ENCODE measurements at regions not wholly inside any gene's neighbourhood (a gene's known extent, or its start where the extent isn't known, plus 50 kb on each side); places are given as distances from the start of the nearest gene placed in this dataset.

DNA sequence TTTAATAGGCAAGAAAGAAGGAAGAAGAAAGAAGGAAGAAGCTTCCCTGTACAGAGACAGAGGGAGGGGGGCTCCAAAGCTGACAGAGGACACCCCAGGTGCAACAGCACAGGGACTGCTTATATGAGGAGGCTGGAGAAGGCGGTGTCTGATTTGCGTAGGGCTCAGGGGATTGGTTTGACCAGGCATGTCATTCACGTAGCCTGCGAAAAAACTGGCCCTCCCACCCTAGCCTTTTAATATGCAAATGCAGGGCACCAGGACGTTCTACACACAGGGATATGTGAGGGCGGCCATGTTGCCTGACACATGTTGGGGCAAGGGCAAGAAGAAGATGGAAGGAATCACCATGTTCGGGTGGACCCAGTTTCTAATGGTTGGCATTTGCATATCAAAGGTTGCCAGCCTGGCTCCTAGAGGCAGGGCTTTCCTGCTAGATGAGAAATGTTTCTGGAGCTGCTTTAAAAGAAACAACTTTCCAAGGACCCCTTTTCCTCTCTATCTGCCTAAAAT lies 305.4 kb upstream of the CDYL start:
- intact Hi-C loops (cut with DNase I) = no loop called here
- Histone ChIP-seq H3K36me3 (no peaks in the 10 kb centered on the region), H3K9me3 (peaks cover 0 to 9% (median 4%) of the 10 kb centered on the region in 4 donors), H3K27me3 (no peaks in the 10 kb centered on the region), H3K4me1 (peaks cover 0 to 5% (median 0%) of the 10 kb centered on the region in 4 donors), H3K27ac (no peak overlapping the region), H3K4me3 (no peak overlapping the region)
- TF ChIP-seq, protein P1, sequence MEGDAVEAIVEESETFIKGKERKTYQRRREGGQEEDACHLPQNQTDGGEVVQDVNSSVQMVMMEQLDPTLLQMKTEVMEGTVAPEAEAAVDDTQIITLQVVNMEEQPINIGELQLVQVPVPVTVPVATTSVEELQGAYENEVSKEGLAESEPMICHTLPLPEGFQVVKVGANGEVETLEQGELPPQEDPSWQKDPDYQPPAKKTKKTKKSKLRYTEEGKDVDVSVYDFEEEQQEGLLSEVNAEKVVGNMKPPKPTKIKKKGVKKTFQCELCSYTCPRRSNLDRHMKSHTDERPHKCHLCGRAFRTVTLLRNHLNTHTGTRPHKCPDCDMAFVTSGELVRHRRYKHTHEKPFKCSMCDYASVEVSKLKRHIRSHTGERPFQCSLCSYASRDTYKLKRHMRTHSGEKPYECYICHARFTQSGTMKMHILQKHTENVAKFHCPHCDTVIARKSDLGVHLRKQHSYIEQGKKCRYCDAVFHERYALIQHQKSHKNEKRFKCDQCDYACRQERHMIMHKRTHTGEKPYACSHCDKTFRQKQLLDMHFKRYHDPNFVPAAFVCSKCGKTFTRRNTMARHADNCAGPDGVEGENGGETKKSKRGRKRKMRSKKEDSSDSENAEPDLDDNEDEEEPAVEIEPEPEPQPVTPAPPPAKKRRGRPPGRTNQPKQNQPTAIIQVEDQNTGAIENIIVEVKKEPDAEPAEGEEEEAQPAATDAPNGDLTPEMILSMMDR (IDR thresholded peaks at IDR 0.05) = no peak
- no peak for TF ChIP-seq EP300 (IDR thresholded peaks at IDR 0.05)
- TF ChIP-seq POLR2A (IDR thresholded peaks at IDR 0.05) = no peak
- TF ChIP-seq POLR2AphosphoS5 (IDR thresholded peaks at IDR 0.05) = no peak
- DNase-seq = no peak
- WGBS, 2 donors = 88 to 90% methylated on average over 7 of the region's 7 CpGs

DNA sequence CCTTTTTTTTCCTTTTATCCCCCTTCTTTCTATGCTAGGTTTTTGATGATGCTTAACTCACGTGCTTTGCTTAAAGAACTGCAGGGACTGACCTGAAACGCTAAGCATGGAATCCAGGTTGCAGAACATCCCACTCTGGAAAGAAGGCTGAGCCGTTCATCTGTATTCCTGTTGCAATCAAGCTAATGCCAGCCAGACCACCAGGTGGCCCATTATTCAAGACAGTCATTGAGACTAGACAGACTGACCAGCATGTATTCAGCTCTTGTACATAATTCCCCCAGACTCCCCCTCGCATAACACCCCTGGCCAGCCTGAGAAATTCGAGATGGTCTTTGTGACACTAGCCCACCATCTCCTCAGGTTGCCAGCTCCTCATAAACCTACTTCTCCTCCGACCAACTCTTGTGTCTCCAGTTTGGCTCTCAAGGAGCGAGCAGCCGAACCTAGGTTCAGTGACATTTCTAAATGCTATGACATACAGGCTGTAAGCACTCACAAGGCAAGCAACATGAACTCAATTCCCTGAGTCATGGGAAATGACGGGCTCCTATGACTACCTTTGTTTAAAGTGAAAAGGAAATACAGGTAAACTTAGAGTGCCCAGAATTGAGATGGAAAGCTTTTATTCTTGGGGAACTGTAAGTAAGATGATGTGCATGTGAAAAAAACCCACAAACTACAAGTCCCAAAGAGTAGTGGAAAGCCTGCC lies 309.3 kb upstream of the CDYL start:
- Histone ChIP-seq H3K4me3 (no peak overlapping the region), H3K27me3 (no peaks in the 10 kb centered on the region), H3K4me1 (peaks cover 0 to 5% (median 0%) of the 10 kb centered on the region in 4 donors), H3K9me3 (peaks cover 0 to 9% (median 3%) of the 10 kb centered on the region in 4 donors), H3K36me3 (no peaks in the 10 kb centered on the region), H3K27ac (no peak overlapping the region)
- DNase-seq = no peak
- intact Hi-C loops (cut with DNase I) = no loop called here
- no peak for TF ChIP-seq POLR2AphosphoS5 (IDR thresholded peaks at IDR 0.05)
- TF ChIP-seq EP300 (IDR thresholded peaks at IDR 0.05) = no peak
- TF ChIP-seq POLR2A (IDR thresholded peaks at IDR 0.05) = no peak
- TF ChIP-seq, protein P1 (IDR thresholded peaks at IDR 0.05) = no peak
- 81 to 83% methylated on average over 9 of the region's 9 CpGs for WGBS, 2 donors

DNA sequence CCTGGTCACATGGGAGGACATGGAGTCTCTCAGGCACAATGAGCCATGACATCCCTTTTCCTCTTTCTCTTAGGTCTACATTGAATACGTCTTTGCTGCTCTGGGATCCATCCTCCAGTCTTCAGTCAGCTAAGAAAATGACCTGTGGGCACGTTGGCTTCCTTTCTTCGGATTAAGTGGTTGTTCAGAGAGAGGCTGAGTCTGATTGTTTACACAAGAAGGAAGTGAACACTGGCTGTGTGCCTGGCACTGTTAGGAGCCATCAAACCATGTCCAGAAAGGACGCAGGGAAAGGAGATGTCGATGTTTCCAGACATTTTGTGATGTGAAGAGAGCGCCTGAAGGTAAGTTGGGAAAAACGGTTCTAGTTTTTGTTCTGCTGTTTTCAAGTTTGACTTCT lies 309.9 kb upstream of the CDYL start:
- H3K9me3 ChIP-seq = peaks cover 0 to 4% (median 2%) of the 10 kb centered on the region in 4 donors
- no peak for TF ChIP-seq POLR2A (IDR thresholded peaks at IDR 0.05)
- no peak for TF ChIP-seq EP300 (IDR thresholded peaks at IDR 0.05)
- TF ChIP-seq, protein P1 (IDR thresholded peaks at IDR 0.05) = no peak
- no peak for TF ChIP-seq POLR2AphosphoS5 (IDR thresholded peaks at IDR 0.05)
- 22 to 42% methylated on average over 7 of the region's 7 CpGs for WGBS, 2 donors
- H3K4me1 ChIP-seq = peaks cover 0 to 5% (median 3%) of the 10 kb centered on the region in 4 donors
- no peak overlapping the region for H3K27ac ChIP-seq
- no peak for DNase-seq
- no peaks in the 10 kb centered on the region for H3K27me3 ChIP-seq
- no peaks in the 10 kb centered on the region for H3K36me3 ChIP-seq
- no peak overlapping the region for H3K4me3 ChIP-seq
- intact Hi-C loops (cut with DNase I) = no loop called here

DNA sequence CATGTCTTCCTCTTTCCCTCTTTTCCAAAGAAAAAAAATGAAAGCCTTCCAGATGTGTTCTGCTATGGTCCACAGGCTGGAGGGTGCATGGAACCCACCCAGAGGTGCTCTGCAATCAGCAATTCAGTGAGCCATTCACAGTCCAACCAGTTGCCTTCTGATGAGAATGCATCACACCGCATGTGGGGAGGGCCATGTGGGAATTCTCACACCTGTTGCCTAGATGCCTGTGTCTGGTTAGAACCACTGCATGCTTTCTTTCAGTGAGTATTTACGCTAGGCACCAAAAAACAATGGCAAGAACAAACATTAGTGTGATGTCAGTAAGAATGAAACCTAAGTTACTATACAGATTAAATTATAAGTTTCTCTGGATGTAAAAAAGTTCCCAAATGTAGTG lies 311.6 kb upstream of the CDYL start:
- H3K9me3 ChIP-seq = no peaks in the 10 kb centered on the region
- TF ChIP-seq, protein P1 (IDR thresholded peaks at IDR 0.05) = no peak
- TF ChIP-seq EP300 (IDR thresholded peaks at IDR 0.05) (no peak), POLR2AphosphoS5 (IDR thresholded peaks at IDR 0.05) (no peak), POLR2A (IDR thresholded peaks at IDR 0.05) (no peak)

More for the DNA sequence above, 311.6 kb upstream of the CDYL start:
- Histone ChIP-seq H3K27ac (no peak overlapping the region), H3K4me3 (no peak overlapping the region), H3K27me3 (no peaks in the 10 kb centered on the region), H3K36me3 (no peaks in the 10 kb centered on the region), H3K4me1 (peaks cover 0 to 18% (median 11%) of the 10 kb centered on the region in 4 donors)
- WGBS, 2 donors = 94% methylated on average over 2 of the region's 2 CpGs
- intact Hi-C loops (cut with DNase I) = no loop called here
- DNase-seq = no peak

All from sigmoid colon (tissue), 6 donors.